ENCODE measurements at regions not wholly inside any gene's neighbourhood (a gene's known extent, or its start where the extent isn't known, plus 50 kb on each side); places are given as distances from the start of the nearest gene placed in this dataset.

DNA sequence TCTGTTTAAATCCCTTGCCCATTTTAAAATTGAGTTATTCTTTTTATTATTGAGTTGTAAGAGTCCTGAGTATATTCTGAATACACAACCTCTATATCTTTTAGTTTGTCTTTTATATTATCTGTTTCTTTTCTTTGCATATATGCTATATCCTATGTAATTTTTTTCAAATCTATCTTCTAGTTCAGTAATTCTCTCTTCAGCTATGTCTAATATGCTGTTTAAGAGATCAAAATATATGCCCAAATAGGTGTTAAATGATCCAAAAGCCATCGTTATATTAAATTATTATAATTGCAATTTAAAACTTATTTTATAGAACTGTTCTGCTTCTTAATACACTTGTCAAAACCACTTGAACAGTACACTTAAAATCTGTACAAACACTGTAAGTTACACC lies 107.4 kb upstream of the TSPAN5 start:
- Histone ChIP-seq H3K27ac (no peak overlapping the region), H3K4me3 (no peak overlapping the region), H3K9me3 (peaks cover 5 to 45% (median 36%) of the 10 kb centered on the region in 8 donors), H3K36me3 (no peaks in the 10 kb centered on the region), H3K4me1 (no peaks in the 10 kb centered on the region), H3K27me3 (replicated peaks in 1 of 7) (no peaks in the 10 kb centered on the region)
- no peak for DNase-seq
- intact Hi-C loops (cut with DNase I; ENCODE audit: low total_unique reads) = no loop called here
- 90 to 97% (median 95%) methylated on average over 1 of the region's 1 CpG for WGBS, 5 donors
- TF ChIP-seq POLR2AphosphoS5 (IDR thresholded peaks at IDR 0.05) = no peak

DNA sequence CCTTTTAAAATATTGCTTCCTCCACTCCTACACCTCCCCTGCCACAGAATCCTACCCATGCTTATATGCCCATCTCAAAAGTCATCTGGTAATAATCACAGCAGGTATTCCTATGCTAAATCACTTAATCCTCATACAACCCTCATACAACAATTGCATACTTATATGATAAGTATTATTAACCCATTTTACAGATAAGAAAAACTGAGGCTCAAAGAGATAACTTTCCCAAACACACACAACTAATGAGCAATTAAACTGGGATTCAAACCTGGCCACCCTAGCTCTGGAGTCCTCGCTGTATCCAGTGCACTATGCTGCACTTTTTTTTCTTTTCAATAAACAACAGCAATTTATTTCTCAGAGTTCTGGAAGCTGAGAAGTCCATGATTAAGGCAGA lies 99.8 kb upstream of the TSPAN5 start:
- intact Hi-C loops (cut with DNase I; ENCODE audit: low total_unique reads) = no loop called here
- WGBS, 5 donors = 92 to 100% (median 96%) methylated on average over 1 of the region's 1 CpG

DNA sequence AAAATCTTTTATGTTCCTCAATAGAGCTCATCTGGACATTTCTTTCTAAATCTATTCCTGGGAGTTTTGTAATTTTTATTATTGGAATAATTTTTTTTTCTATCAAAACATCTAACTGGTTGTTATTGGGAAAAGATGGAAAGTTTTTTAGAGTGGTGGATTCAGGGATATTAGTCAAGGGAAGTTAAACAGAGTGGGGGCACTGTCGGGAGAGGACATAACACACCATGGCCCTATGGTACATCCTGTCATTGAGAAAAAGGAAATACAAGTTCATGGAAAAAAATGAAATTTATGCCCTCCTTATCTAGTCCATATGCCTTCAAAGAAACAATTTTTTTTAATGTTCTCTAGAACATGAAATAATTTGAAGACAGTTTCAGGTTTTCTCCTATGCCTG lies 96.3 kb upstream of the TSPAN5 start:
- H3K4me3 ChIP-seq = no peak overlapping the region

More for the DNA sequence above, 99.8 kb upstream of the TSPAN5 start:
- no peak overlapping the region for H3K27ac ChIP-seq
- H3K4me1 ChIP-seq = no peaks in the 10 kb centered on the region
- no peaks in the 10 kb centered on the region for H3K9me3 ChIP-seq
- H3K27me3 ChIP-seq (replicated peaks in 1 of 7) = no peaks in the 10 kb centered on the region
- DNase-seq = no peak
- H3K4me3 ChIP-seq = no peak overlapping the region
- no peaks in the 10 kb centered on the region for H3K36me3 ChIP-seq
- TF ChIP-seq POLR2AphosphoS5 (IDR thresholded peaks at IDR 0.05) = no peak
- no peak for TF ChIP-seq POLR2A (IDR thresholded peaks at IDR 0.05)
- TF ChIP-seq, protein P1, sequence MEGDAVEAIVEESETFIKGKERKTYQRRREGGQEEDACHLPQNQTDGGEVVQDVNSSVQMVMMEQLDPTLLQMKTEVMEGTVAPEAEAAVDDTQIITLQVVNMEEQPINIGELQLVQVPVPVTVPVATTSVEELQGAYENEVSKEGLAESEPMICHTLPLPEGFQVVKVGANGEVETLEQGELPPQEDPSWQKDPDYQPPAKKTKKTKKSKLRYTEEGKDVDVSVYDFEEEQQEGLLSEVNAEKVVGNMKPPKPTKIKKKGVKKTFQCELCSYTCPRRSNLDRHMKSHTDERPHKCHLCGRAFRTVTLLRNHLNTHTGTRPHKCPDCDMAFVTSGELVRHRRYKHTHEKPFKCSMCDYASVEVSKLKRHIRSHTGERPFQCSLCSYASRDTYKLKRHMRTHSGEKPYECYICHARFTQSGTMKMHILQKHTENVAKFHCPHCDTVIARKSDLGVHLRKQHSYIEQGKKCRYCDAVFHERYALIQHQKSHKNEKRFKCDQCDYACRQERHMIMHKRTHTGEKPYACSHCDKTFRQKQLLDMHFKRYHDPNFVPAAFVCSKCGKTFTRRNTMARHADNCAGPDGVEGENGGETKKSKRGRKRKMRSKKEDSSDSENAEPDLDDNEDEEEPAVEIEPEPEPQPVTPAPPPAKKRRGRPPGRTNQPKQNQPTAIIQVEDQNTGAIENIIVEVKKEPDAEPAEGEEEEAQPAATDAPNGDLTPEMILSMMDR (IDR thresholded peaks at IDR 0.05 in 8 of 11, conservative IDR thresholded peaks at IDR 0.05 in 3 of 11) = no peak

DNA sequence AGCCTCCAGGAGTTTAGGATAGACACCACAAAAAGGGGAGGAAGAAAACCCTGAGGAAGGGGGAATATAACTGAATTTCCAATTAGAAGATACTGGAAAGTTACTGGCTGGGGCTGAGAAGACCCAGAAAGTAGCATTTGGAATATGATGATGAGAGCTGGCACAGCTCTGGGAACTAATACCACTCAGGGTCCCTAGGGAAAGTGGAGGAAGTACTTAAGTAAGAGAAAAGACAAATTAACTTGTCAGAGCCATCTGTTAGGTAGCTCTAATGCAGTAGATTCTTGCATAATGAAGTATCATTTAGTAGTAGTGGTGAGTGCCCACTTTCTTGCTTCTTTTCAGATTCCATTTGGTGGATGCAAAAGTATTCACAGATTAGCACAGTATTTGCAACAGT lies 90.8 kb upstream of the TSPAN5 start:
- no peaks in the 10 kb centered on the region for H3K4me1 ChIP-seq
- no peak overlapping the region for H3K4me3 ChIP-seq
- no peaks in the 10 kb centered on the region for H3K27me3 ChIP-seq (replicated peaks in 1 of 7)
- DNase-seq = no peak
- no peaks in the 10 kb centered on the region for H3K9me3 ChIP-seq
- intact Hi-C loops (cut with DNase I; ENCODE audit: low total_unique reads) = no loop called here
- TF ChIP-seq, protein P1 (IDR thresholded peaks at IDR 0.05 in 8 of 11, conservative IDR thresholded peaks at IDR 0.05 in 3 of 11) = no peak
- no peak for TF ChIP-seq POLR2AphosphoS5 (IDR thresholded peaks at IDR 0.05)
- TF ChIP-seq POLR2A (IDR thresholded peaks at IDR 0.05) = no peak
- H3K27ac ChIP-seq = no peak overlapping the region
- H3K36me3 ChIP-seq = no peaks in the 10 kb centered on the region

More for the DNA sequence above, 96.3 kb upstream of the TSPAN5 start:
- no peaks in the 10 kb centered on the region for H3K4me1 ChIP-seq
- intact Hi-C loops (cut with DNase I; ENCODE audit: low total_unique reads) = no loop called here
- no peaks in the 10 kb centered on the region for H3K9me3 ChIP-seq
- peak overlapping the region in 4 of 8 donors; percentile 19 to 53 (median 37) for H3K27ac ChIP-seq
- TF ChIP-seq, protein P1 (IDR thresholded peaks at IDR 0.05 in 8 of 11, conservative IDR thresholded peaks at IDR 0.05 in 3 of 11) = no peak
- TF ChIP-seq POLR2A (IDR thresholded peaks at IDR 0.05) = no peak
- no peak for TF ChIP-seq POLR2AphosphoS5 (IDR thresholded peaks at IDR 0.05)
- 70 to 86% (median 74%) methylated on average over 1 of the region's 1 CpG for WGBS, 5 donors
- no peaks in the 10 kb centered on the region for H3K36me3 ChIP-seq
- H3K27me3 ChIP-seq (replicated peaks in 1 of 7) = no peaks in the 10 kb centered on the region
- no peak for DNase-seq

DNA sequence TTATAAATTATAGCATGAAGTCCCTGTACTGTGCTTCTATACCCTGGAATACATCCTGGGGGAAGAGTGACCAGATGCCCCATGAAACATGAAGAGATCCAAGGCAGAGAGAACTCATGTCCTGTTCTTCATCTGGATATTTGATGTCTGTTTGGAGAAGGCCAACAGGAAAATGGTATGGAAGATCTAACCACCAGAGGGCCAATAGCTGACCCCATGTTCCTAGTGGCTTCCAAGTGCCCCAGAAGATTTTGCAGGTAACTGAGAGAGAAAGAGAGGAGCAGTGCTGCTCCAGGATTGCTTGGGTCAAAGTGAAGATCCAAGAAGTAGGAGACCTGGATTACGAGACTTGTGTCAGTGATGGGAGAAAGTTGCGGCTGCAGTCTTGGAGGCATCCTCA lies 90.2 kb upstream of the TSPAN5 start:
- WGBS, 5 donors = 88 to 97% (median 96%) methylated on average over 2 of the region's 2 CpGs
- Histone ChIP-seq H3K4me1 (no peaks in the 10 kb centered on the region), H3K27me3 (replicated peaks in 1 of 7) (no peaks in the 10 kb centered on the region), H3K36me3 (no peaks in the 10 kb centered on the region), H3K9me3 (no peaks in the 10 kb centered on the region), H3K27ac (no peak overlapping the region), H3K4me3 (no peak overlapping the region)
- TF ChIP-seq POLR2A (IDR thresholded peaks at IDR 0.05) = no peak
- no peak for TF ChIP-seq POLR2AphosphoS5 (IDR thresholded peaks at IDR 0.05)
- TF ChIP-seq, protein P1 (IDR thresholded peaks at IDR 0.05 in 8 of 11, conservative IDR thresholded peaks at IDR 0.05 in 3 of 11) = no peak
- intact Hi-C loops (cut with DNase I; ENCODE audit: low total_unique reads) = no loop called here
- DNase-seq = no peak

Data from spleen (tissue), 11 donors.